GM12878 (cell line): ENCODE measurements at regions not wholly inside any gene's neighbourhood (a gene's known extent, or its start where the extent isn't known, plus 50 kb on each side); places are given as distances from the start of the nearest gene placed in this dataset.

ENCODE experiments used
- ATAC-seq: fragments of 200-7000 bp; cut with Tn5 transposase; 3 replicates; pipeline ENCODE4 v1.9.1; 2020; ENCODE audit warnings: mild to moderate bottlenecking, moderate library complexity
- BruUV-seq: library from RNA; stranded (reverse); fragments of 400-500 nt; replicated peaks from 2 replicates; lab custom pipeline; 2021; lab: Mats Ljungman, UMichigan
- CTCF ChIA-PET: fragments of 300-600 bp; sonication (Branson Sonifier 250); formaldehyde crosslinking; extraction: SDS; loops from one replicate; lab custom pipeline; 2021; ENCODE audit warnings: inconsistent platforms; lab: Yijun Ruan, JAX
- POLR2A ChIA-PET: fragments of 350-600 bp; formaldehyde crosslinking; extraction: SDS; loops from one replicate; lab custom pipeline; 2021; ENCODE audit warnings: inconsistent platforms; lab: Charles Lee
- RAD21 ChIA-PET: fragments of 300-600 bp; sonication (Branson Sonifier 250); formaldehyde crosslinking; loops from one replicate; lab custom pipeline; 2023; ENCODE audit warnings: antibody characterized with exemption; ENCODE audit not compliant: unreplicated experiment; lab: Charles Lee
- SMC1A ChIA-PET: fragments of 300-600 bp; sonication (Branson Sonifier 250); formaldehyde crosslinking; loops from one replicate; lab custom pipeline; 2023; ENCODE audit not compliant: unreplicated experiment, uncharacterized antibody; lab: Charles Lee
- DNase-seq: peaks from one replicate; pipeline ENCODE4 v3.0.0-alpha.2; 2011; ENCODE audit warnings: low read depth, low spot score
- FAIRE-seq: peaks from 3 replicates; lab custom pipeline; 2011; peaks lifted over from hg19 to GRCh38; lab: Jason Lieb, UNC
- H2AFZ ChIP-seq: 2 replicates; pipeline ENCODE4 v1.6.0; 2011; ENCODE audit warnings: low read depth, low read length, control low read depth; ENCODE audit not compliant: control insufficient read depth
- H3K27ac ChIP-seq: 2 replicates; pipeline ENCODE4 v1.5.1; 2011; ENCODE audit warnings: control low read depth; ENCODE audit not compliant: control insufficient read depth, insufficient read depth
- H3K27me3 ChIP-seq, 2 experiments: replicated peaks in 1 of 2; 2 replicates each; pipeline versions ENCODE4 v1.6.0 to v1.6.1; 2011; ENCODE audit warnings: low read length in 1 of 2; ENCODE audit not compliant: control insufficient read depth in 2 of 2, insufficient read depth in 2 of 2
- H3K36me3 ChIP-seq, 2 experiments: 2 replicates each; pipeline ENCODE4 v1.5.1; 2011; ENCODE audit warnings: low read length in 1 of 2; ENCODE audit not compliant: control insufficient read depth in 2 of 2, insufficient read depth in 2 of 2
- H3K4me1 ChIP-seq: 2 replicates; pipeline ENCODE4 v1.6.1; 2011; ENCODE audit warnings: mild to moderate bottlenecking, low read length, moderate library complexity, mixed read lengths; ENCODE audit not compliant: control insufficient read depth, insufficient read depth
- H3K4me2 ChIP-seq: 2 replicates; pipeline ENCODE4 v1.6.0; 2011; ENCODE audit warnings: control low read depth; ENCODE audit not compliant: control insufficient read depth, insufficient read depth
- H3K4me3 ChIP-seq: fragments of 200-600 bp; sonication (generic); 2 replicates; pipeline ENCODE4 v1.5.1; 2016
- H3K79me2 ChIP-seq: 2 replicates; pipeline ENCODE4 v1.6.0; 2011; ENCODE audit warnings: low read length; ENCODE audit not compliant: control insufficient read depth, insufficient read depth
- H3K9ac ChIP-seq: 2 replicates; pipeline ENCODE4 v1.8.0; 2011; ENCODE audit warnings: low read length, control low read depth, mixed read lengths; ENCODE audit not compliant: control insufficient read depth, insufficient read depth
- H3K9me3 ChIP-seq: replicated peaks from 3 replicates; pipeline ENCODE4 v1.5.1; 2011; ENCODE audit warnings: mild to moderate bottlenecking, low read length; ENCODE audit not compliant: control insufficient read depth, insufficient read depth
- H4K20me1 ChIP-seq: 2 replicates; pipeline ENCODE4 v1.6.0; 2011; ENCODE audit not compliant: control insufficient read depth, insufficient read depth
- CUX1 ChIP-seq: IDR thresholded peaks from 2 replicates; pipeline ENCODE4 v1.6.1; 2012; ENCODE audit warnings: improper control_type of control experiment, low read depth, low read length; ENCODE audit not compliant: insufficient replicate concordance
- FOXK2 ChIP-seq: fragments of 450-650 bp; IDR thresholded peaks from 2 replicates; pipeline ENCODE4 v1.6.1; 2017; ENCODE audit warnings: mild to moderate bottlenecking, moderate library complexity
- FOXM1 ChIP-seq: IDR thresholded peaks from 2 replicates; pipeline ENCODE4 v1.6.1; 2012; ENCODE audit warnings: low read depth, mild to moderate bottlenecking, inconsistent platforms, low read length, moderate library complexity
- HDAC6 ChIP-seq: fragments of 200-600 bp; sonication (generic); IDR thresholded peaks from one replicate; pipeline ENCODE4 v1.8.0; 2017; ENCODE audit warnings: antibody characterized with exemption; ENCODE audit not compliant: unreplicated experiment
- HSF1 ChIP-seq: fragments of 150-350 bp; IDR thresholded peaks from 2 replicates; pipeline ENCODE4 v1.6.1; 2014; ENCODE audit warnings: mild to moderate bottlenecking, low read depth, low read length
- NR2C1 ChIP-seq: fragments of 450-650 bp; IDR thresholded peaks from 2 replicates; pipeline ENCODE4 v1.6.1; 2017; ENCODE audit warnings: antibody characterized with exemption, mild to moderate bottlenecking, moderate library complexity
- PAX8 ChIP-seq: fragments of 450-650 bp; IDR thresholded peaks from 2 replicates; pipeline ENCODE4 v1.6.1; 2017; ENCODE audit warnings: mild to moderate bottlenecking, moderate library complexity
- PML ChIP-seq: IDR thresholded peaks from 2 replicates; pipeline ENCODE4 v1.6.1; 2012; ENCODE audit warnings: low read length, inconsistent platforms
- POLR2AphosphoS2 ChIP-seq: IDR thresholded peaks from 2 replicates; pipeline ENCODE4 v1.6.1; 2011; ENCODE audit warnings: low read depth, mild to moderate bottlenecking, low read length, improper control_type of control experiment, moderate library complexity
- POLR2AphosphoS5 ChIP-seq: IDR thresholded peaks from 2 replicates; pipeline ENCODE4 v1.6.1; 2011; ENCODE audit warnings: mild to moderate bottlenecking, low read length, inconsistent platforms
- RAD51 ChIP-seq: fragments of 450-650 bp; IDR thresholded peaks from 2 replicates; pipeline ENCODE4 v1.6.1; 2016; ENCODE audit warnings: moderate library complexity, mild to moderate bottlenecking, inconsistent platforms
- RELB ChIP-seq: fragments of 450-650 bp; IDR thresholded peaks from 2 replicates; pipeline ENCODE4 v1.6.1; 2017; ENCODE audit warnings: low read depth, mild to moderate bottlenecking, moderate library complexity
- YY1 ChIP-seq: IDR thresholded peaks from 2 replicates; pipeline ENCODE4 v1.6.1; 2011; ENCODE audit warnings: low read depth, mild to moderate bottlenecking, low read length
- ZBTB33 ChIP-seq: fragments of 450-650 bp; IDR thresholded peaks from 2 replicates; pipeline ENCODE4 v1.6.1; 2017; ENCODE audit warnings: mild to moderate bottlenecking
- ZNF217 ChIP-seq: fragments of 450-650 bp; IDR thresholded peaks from 2 replicates; pipeline ENCODE4 v1.6.1; 2017; ENCODE audit warnings: antibody characterized with exemption, mild to moderate bottlenecking
- WGBS: methylation state at CpG from one replicate; pipeline ENCODE4 v1.1.6; 2016; ENCODE audit warnings: low lambda C conversion rate; ENCODE audit not compliant: insufficient replicate concordance, insufficient coverage; ENCODE audit errors: missing lambda C conversion rate; 5-methylcytosine and 5-hydroxymethylcytosine counted together
- in situ Hi-C: fragments of 300-500 bp; cut with MboI; formaldehyde crosslinking; loops from 9 replicates; pipeline ENCODE4 v1.14.3; 2018; ENCODE audit warnings: mixed read lengths
- intact Hi-C: fragments of 100-400 bp; cut with micrococcal nuclease; formaldehyde crosslinking; loops from one replicate; pipeline ENCODE4 v1.14.2; 2022; ENCODE audit not compliant: unreplicated experiment

- 57% methylated on average over 19 of the region's 19 CpGs for WGBS
- Histone ChIP-seq H3K9me3 (no peaks in the 10 kb centered on the region; the same call in 2 of the 3 replicates), H2AFZ (no peak overlapping the region), H3K4me2 (no peak overlapping the region), H3K79me2 (no peaks in the 10 kb centered on the region), H3K4me1 (no peaks in the 10 kb centered on the region), H3K27ac (no peak overlapping the region), H3K9ac (no peak overlapping the region), H3K4me3 (no peak overlapping the region), H4K20me1 (no peaks in the 10 kb centered on the region), H3K36me3 (no peaks in the 10 kb centered on the region), H3K27me3 (no peaks in the 10 kb centered on the region)
- in situ Hi-C loops = no loop called here
- ChIA-PET SMC1A (no interaction called here), POLR2A (no interaction called here), RAD21 (no interaction called here), CTCF (no interaction called here)
- DNase-seq = no peak
- BruUV-seq = no TSS peak
- no peak for ATAC-seq
- FAIRE-seq = no peak
- intact Hi-C loops = no loop called here
- TF ChIP-seq POLR2AphosphoS2 (no peak), PML (no peak), FOXK2 (no peak), RAD51 (no peak), PAX8 (no peak), HDAC6 (no peak), RELB (no peak), POLR2AphosphoS5 (no peak), HSF1 (no peak), FOXM1 (no peak), ZNF217 (no peak), ZBTB33 (no peak), NR2C1 (no peak), YY1 (no peak), CUX1 (no peak)
Observed at GRCh38 chr5:2591777-2592453, 159.6 kb downstream of the IRX2 start.
